Prostate gland (tissue), 2 donors: ENCODE measurements at regions not wholly inside any gene's neighbourhood (a gene's known extent, or its start where the extent isn't known, plus 50 kb on each side); places are given as distances from the start of the nearest gene placed in this dataset.

ENCODE experiments used
- CTCF ChIP-seq, 4 experiments: fragments of 200-600 bp in 2 of 4; fragments of 450-650 bp in 2 of 4; sonication (generic) in 2 of 4; IDR thresholded peaks; 1 replicate in 3 of 4; 2 replicates in 1 of 4; pipeline ENCODE4 v1.5.1; 2016 to 2019; ENCODE audit warnings: antibody characterized with exemption in 4 of 4, mild to moderate bottlenecking in 2 of 4, moderate library complexity in 2 of 4
- POLR2A ChIP-seq: fragments of 450-650 bp; IDR thresholded peaks from one replicate; pipeline ENCODE4 v1.6.1; 2016; ENCODE audit warnings: antibody characterized with exemption, mild to moderate bottlenecking
- POLR2AphosphoS5 ChIP-seq: sonication (generic); formaldehyde crosslinking; IDR thresholded peaks from one replicate; pipeline ENCODE4 v1.6.1; 2017; ENCODE audit warnings: antibody characterized with exemption

- TF ChIP-seq CTCF (IDR thresholded peaks at IDR 0.05) (no peak), POLR2A (no peak), POLR2AphosphoS5 (peak; percentile 62)
Observed at GRCh38 chr3:188053036-188053340, 101.0 kb upstream of the LPP start.
